ENCODE measurements at regions not wholly inside any gene's neighbourhood (a gene's known extent, or its start where the extent isn't known, plus 50 kb on each side); places are given as distances from the start of the nearest gene placed in this dataset.

DNA sequence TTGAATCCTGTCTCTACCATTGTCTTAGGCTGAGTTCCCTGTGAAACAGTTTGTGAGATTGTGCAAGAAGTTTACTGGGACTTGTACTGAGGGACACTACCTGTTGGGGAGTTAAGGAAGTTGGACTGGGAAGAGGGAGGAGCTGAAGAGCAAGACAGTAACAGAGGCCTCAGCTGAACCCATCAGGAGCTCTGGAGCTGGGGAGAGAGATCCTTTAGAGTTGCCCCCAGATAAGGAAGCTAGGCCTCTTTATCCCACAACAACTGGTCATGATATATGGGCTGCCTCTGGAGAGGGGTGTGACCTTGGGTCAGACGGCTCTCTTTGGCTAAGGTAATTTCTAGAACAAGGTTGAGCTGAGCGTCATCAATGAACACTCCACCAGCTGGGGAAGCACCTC lies 137.8 kb upstream of the SLC4A4 start:
- TF ChIP-seq POLR2AphosphoS5 (IDR thresholded peaks at IDR 0.05) (no peak), POLR2A (IDR thresholded peaks at IDR 0.05) (no peak)
